ENCODE measurements at regions not wholly inside any gene's neighbourhood (a gene's known extent, or its start where the extent isn't known, plus 50 kb on each side); places are given as distances from the start of the nearest gene placed in this dataset.

DNA sequence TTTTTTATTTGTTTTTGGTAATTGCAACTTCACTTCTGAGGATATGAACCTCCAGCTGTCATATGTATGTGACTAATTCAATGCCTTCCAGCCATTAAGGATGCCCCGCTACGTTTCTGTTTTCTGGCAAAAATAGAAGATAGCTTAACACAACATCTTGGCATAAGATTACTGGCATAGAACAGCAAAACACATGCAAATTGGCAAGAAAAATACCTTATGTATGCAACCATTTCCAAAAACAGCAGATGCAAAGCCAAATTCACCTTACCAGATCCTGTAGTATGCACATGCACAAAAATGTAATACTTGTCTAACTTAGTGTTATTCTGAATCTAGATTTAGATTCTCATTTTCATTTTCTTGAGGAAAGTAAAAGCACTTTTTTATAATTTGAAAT is 461.1 kb upstream of the CYLC2 start:
- Histone ChIP-seq H3K36me3 (no peaks in the 10 kb centered on the region), H3K27ac (no peak overlapping the region), H3K4me3 (no peak overlapping the region), H3K9me3 (no peaks in the 10 kb centered on the region), H3K27me3 (no peaks in the 10 kb centered on the region), H3K4me1 (no peaks in the 10 kb centered on the region)
- intact Hi-C loops (cut with DNase I; ENCODE audit: low total_unique reads), result no loop called here
- TF ChIP-seq CTCF (IDR thresholded peaks at IDR 0.05), result no peak
- no peak for TF ChIP-seq POLR2A (IDR thresholded peaks at IDR 0.05)
- no peak for DNase-seq

DNA sequence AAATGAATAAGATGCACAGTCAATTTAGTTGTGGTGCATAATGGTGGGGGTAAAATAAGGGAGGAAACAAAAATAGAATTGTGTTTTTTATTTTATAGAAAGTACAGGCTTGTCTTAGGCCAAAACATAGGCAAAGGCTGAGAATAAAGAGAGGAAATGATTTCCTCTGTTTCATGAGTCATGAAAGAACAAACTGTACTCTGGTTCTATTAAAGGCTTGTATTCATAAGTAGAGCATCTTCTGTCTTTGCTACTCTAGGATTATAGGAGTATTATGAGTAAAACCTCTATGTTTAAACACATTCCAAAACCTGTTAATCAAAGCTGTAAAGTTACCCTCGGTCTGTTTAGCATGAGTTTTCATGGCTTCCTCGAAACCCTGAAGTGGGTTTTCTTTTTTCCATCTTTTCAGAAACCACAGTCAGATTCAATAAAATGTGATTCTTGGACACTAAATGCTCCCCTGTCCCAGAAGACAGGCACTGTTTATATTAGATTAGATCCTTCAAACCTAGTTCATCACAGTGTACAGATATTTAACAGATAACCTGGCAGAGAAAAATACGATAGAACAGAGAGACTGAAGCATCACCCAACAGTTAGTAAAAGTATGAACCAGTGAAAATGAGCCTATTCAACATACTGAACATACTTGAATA is 473.9 kb upstream of the CYLC2 start:
- no peak for TF ChIP-seq POLR2A (IDR thresholded peaks at IDR 0.05)
- no peak for TF ChIP-seq CTCF (IDR thresholded peaks at IDR 0.05)
- Histone ChIP-seq H3K9me3 (no peaks in the 10 kb centered on the region), H3K36me3 (peaks cover 0 to 3% of the 10 kb centered on the region in 2 donors), H3K4me1 (no peaks in the 10 kb centered on the region), H3K4me3 (no peak overlapping the region), H3K27ac (no peak overlapping the region), H3K27me3 (no peaks in the 10 kb centered on the region)
- DNase-seq, result no peak
- intact Hi-C loops (cut with DNase I; ENCODE audit: low total_unique reads), result no loop called here

GRCh38 chr9:102519423-102519822 is 475.7 kb upstream of the CYLC2 start:
- H3K4me1 ChIP-seq, result no peaks in the 10 kb centered on the region
- intact Hi-C loops (cut with DNase I; ENCODE audit: low total_unique reads), result no loop called here
- no peaks in the 10 kb centered on the region for H3K9me3 ChIP-seq
- H3K27ac ChIP-seq, result no peak overlapping the region
- no peaks in the 10 kb centered on the region for H3K36me3 ChIP-seq
- no peak overlapping the region for H3K4me3 ChIP-seq
- TF ChIP-seq CTCF (IDR thresholded peaks at IDR 0.05) (no peak), POLR2A (IDR thresholded peaks at IDR 0.05) (no peak)
- no peak for DNase-seq
- no peaks in the 10 kb centered on the region for H3K27me3 ChIP-seq

DNA sequence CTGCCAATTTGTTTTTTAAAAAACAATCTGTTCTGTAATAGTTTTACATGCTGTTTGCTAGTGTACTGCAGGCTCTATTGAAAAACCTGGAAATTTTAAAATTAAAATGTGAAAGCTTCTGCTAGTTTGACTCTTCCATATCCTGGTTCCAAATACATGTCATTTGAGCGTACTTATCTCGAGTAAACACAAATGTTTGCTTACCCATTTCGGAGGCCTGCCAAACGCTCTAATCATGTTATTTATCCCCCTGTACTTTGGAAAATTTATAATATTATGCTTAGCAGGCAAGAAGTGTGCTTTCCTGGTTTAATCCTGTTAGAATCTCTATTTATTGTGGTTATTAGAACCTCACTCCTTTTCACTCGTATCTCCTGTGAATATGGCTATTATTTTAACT is 476.8 kb upstream of the CYLC2 start:
- Histone ChIP-seq H3K9me3 (no peaks in the 10 kb centered on the region), H3K27me3 (no peaks in the 10 kb centered on the region), H3K27ac (no peak overlapping the region), H3K36me3 (no peaks in the 10 kb centered on the region), H3K4me3 (no peak overlapping the region), H3K4me1 (no peaks in the 10 kb centered on the region)
- TF ChIP-seq POLR2A (IDR thresholded peaks at IDR 0.05) (no peak), CTCF (IDR thresholded peaks at IDR 0.05) (no peak)
- intact Hi-C loops (cut with DNase I; ENCODE audit: low total_unique reads), result no loop called here
- no peak for DNase-seq

DNA sequence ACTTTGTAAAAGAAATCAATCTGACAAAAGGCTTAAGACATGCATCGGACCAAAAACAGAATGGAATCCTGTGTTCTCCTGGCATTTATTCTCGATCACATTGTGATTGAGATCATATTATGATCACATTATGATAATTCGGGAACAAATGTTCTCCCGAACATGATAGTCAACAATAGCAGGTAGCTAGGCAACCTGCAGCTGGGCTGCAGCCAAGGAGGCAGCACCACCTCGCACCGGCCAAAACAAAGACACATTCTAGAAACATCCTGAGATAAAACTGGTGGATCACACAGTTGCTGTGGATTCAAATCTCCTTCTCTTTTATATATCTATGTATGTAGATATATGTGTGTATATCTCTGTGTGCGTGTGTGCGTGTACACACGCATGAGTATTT is 480.6 kb upstream of the CYLC2 start:
- TF ChIP-seq CTCF (IDR thresholded peaks at IDR 0.05) (no peak), POLR2A (IDR thresholded peaks at IDR 0.05) (no peak)
- Histone ChIP-seq H3K4me3 (no peak overlapping the region), H3K9me3 (no peaks in the 10 kb centered on the region), H3K4me1 (no peaks in the 10 kb centered on the region), H3K27me3 (no peaks in the 10 kb centered on the region), H3K27ac (no peak overlapping the region), H3K36me3 (no peaks in the 10 kb centered on the region)
- no peak for DNase-seq
- intact Hi-C loops (cut with DNase I; ENCODE audit: low total_unique reads), result no loop called here

Data from uterus (tissue), 3 donors.